SU-DHL-6 (cell line): ENCODE measurements at regions not wholly inside any gene's neighbourhood (a gene's known extent, or its start where the extent isn't known, plus 50 kb on each side); places are given as distances from the start of the nearest gene placed in this dataset.

Experiments
- H2AFZ ChIP-seq: fragments of 200-600 bp; sonication (generic); 2 replicates; pipeline ENCODE4 v1.6.1; 2014; ENCODE audit warnings: low read depth, mild to moderate bottlenecking, moderate library complexity, mixed read lengths, antibody characterized with exemption, low read length; ENCODE audit not compliant: severe bottlenecking
- H3F3A ChIP-seq: fragments of 200-600 bp; shearing (Covaris generic); 2 replicates; pipeline ENCODE4 v1.6.0; 2016; ENCODE audit warnings: antibody characterized with exemption, mild to moderate bottlenecking; ENCODE audit not compliant: insufficient read depth
- H3K27ac ChIP-seq: fragments of 200-600 bp; sonication (generic); 2 replicates; pipeline ENCODE4 v1.5.1; 2016; ENCODE audit warnings: low read depth, mild to moderate bottlenecking, low read length, moderate library complexity, mixed read lengths
- H3K27me3 ChIP-seq: fragments of 200-600 bp; sonication (generic), shearing (Covaris generic); 2 replicates; pipeline ENCODE4 v1.6.0; 2014; ENCODE audit warnings: mild to moderate bottlenecking, low read length
- H3K36me3 ChIP-seq: fragments of 200-600 bp; sonication (generic); 2 replicates; pipeline ENCODE4 v1.6.1; 2014; ENCODE audit warnings: mild to moderate bottlenecking, low read length, mixed read lengths
- H3K4me2 ChIP-seq: fragments of 300-600, 200-600 bp; shearing (Covaris generic), sonication (generic); 2 replicates; pipeline ENCODE4 v1.6.0; 2014; ENCODE audit warnings: low read length, low read depth, mild to moderate bottlenecking; ENCODE audit not compliant: poor library complexity, severe bottlenecking
- H3K4me3 ChIP-seq: fragments of 200-600 bp; sonication (generic); 2 replicates; pipeline ENCODE4 v1.5.1; 2014; ENCODE audit warnings: antibody characterized with exemption, low read length, mild to moderate bottlenecking, mixed read lengths; ENCODE audit not compliant: insufficient read depth, poor library complexity, severe bottlenecking
- H3K79me2 ChIP-seq: fragments of 200-600 bp; sonication (generic); 2 replicates; pipeline ENCODE4 v1.6.1; 2014; ENCODE audit warnings: mild to moderate bottlenecking, low read length, moderate library complexity; ENCODE audit not compliant: insufficient read depth
- H3K9ac ChIP-seq: fragments of 200-600 bp; sonication (generic); 2 replicates; pipeline ENCODE4 v1.7.0; 2014; ENCODE audit warnings: mild to moderate bottlenecking, low read length
- H3K9me2 ChIP-seq: fragments of 200-600 bp; sonication (generic); replicated peaks from 2 replicates; pipeline ENCODE4 v1.6.1; 2014; ENCODE audit warnings: low read length; ENCODE audit not compliant: insufficient read depth
- H3K9me3 ChIP-seq: fragments of 200-600 bp; sonication (generic); 2 replicates; pipeline ENCODE4 v1.6.1; 2014; ENCODE audit warnings: low read length, mixed read lengths; ENCODE audit not compliant: insufficient read depth
- H4K20me1 ChIP-seq: fragments of 200-600 bp; sonication (generic); 2 replicates; pipeline ENCODE4 v1.6.1; 2014; ENCODE audit warnings: low read depth, mild to moderate bottlenecking, antibody characterized with exemption, low read length, moderate library complexity, mixed read lengths
- EZH2phosphoT487 ChIP-seq: fragments of 200-600 bp; sonication (generic), shearing (Covaris generic); conservative IDR thresholded peaks from 2 replicates; pipeline ENCODE4 v1.6.1; 2018; ENCODE audit warnings: mild to moderate bottlenecking, antibody characterized with exemption, low read length, moderate library complexity, mixed read lengths
- TF ChIP-seq, protein P1 (sequence below): fragments of 200-600 bp; sonication (generic); IDR thresholded peaks from one replicate; pipeline ENCODE4 v1.5.1; 2017; ENCODE audit warnings: antibody characterized with exemption, mild to moderate bottlenecking, low read length, moderate library complexity; ENCODE audit not compliant: insufficient read depth, poor library complexity, severe bottlenecking

DNA sequence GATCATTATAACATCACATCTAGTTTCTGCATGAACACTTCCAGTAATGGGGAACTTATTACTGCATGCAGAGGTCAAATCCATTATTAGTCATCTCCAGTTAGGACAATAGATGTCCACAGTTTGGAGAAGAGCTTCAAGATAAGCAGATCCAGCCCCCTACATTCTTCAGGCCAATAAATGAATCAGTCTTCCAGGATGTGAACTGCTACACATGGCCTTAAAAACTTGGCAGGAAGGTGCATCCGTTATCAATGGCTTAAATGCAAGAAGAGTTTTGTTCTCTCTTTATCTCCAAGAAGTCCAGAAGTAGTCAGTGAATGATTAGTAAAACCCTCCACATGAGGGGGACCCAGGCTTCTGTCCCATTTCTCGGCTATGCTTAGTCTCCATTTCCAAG is 70.8 kb downstream of the DMRTA2 start:
- Histone ChIP-seq H3K79me2 (no peaks in the 10 kb centered on the region), H3K4me2 (no peak overlapping the region), H3K27me3 (no peaks in the 10 kb centered on the region), H3K4me3 (no peak overlapping the region), H3K36me3 (no peaks in the 10 kb centered on the region), H3K9ac (no peak overlapping the region), H3K9me3 (no peaks in the 10 kb centered on the region), H3K9me2 (no peaks in the 10 kb centered on the region), H3K27ac (no peak overlapping the region), H4K20me1 (no peaks in the 10 kb centered on the region), H3F3A (no peaks in the 10 kb centered on the region), H2AFZ (no peak overlapping the region)
- TF ChIP-seq, protein P1, sequence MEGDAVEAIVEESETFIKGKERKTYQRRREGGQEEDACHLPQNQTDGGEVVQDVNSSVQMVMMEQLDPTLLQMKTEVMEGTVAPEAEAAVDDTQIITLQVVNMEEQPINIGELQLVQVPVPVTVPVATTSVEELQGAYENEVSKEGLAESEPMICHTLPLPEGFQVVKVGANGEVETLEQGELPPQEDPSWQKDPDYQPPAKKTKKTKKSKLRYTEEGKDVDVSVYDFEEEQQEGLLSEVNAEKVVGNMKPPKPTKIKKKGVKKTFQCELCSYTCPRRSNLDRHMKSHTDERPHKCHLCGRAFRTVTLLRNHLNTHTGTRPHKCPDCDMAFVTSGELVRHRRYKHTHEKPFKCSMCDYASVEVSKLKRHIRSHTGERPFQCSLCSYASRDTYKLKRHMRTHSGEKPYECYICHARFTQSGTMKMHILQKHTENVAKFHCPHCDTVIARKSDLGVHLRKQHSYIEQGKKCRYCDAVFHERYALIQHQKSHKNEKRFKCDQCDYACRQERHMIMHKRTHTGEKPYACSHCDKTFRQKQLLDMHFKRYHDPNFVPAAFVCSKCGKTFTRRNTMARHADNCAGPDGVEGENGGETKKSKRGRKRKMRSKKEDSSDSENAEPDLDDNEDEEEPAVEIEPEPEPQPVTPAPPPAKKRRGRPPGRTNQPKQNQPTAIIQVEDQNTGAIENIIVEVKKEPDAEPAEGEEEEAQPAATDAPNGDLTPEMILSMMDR: no peak
- no peak for TF ChIP-seq EZH2phosphoT487

DNA sequence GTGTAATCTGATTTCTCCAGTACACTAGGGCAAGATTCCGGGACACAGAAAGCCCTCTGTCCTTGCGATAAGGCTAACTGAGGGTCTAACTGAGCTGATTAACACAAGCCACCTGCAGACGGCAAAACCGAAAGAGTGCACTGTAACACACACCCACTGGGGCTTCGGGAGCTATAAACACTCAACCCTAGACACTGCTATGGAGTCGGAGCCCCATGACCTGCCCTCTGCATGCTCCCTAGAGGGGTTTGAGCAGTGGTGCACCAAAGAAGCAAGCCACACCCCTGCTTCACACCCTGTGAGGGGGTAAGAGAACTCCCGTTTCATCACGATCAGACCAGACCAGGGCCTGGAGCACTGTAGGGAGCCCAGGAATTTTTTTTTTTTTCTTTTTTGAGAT is 72.4 kb downstream of the DMRTA2 start:
- no peaks in the 10 kb centered on the region for H3F3A ChIP-seq
- H3K4me3 ChIP-seq: no peak overlapping the region
- no peaks in the 10 kb centered on the region for H3K9me2 ChIP-seq
- no peaks in the 10 kb centered on the region for H4K20me1 ChIP-seq
- TF ChIP-seq, protein P1: no peak
- TF ChIP-seq EZH2phosphoT487: no peak
- H3K4me2 ChIP-seq: no peak overlapping the region
- H3K27ac ChIP-seq: no peak overlapping the region
- H3K27me3 ChIP-seq: no peaks in the 10 kb centered on the region
- no peak overlapping the region for H2AFZ ChIP-seq
- no peaks in the 10 kb centered on the region for H3K9me3 ChIP-seq
- H3K9ac ChIP-seq: no peak overlapping the region
- no peaks in the 10 kb centered on the region for H3K79me2 ChIP-seq
- H3K36me3 ChIP-seq: no peaks in the 10 kb centered on the region

DNA sequence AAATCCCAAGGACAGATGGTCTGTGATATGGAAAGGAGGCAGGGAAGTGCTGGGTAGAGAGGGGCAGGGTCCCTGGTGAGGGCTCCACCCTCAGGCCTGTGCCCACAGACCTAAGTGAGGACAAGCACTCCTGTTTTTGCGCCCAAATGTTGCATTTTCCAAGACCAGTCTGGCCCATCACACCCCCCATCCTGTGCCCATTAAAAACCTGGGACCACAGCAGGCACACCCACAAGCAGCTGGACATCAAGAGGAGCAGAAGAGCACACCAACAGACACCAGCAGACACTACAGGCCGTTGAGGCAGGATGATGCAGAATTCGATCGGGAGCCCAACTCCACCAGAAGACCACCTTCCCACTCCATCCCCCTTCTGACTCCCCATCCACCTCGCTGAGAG is 72.8 kb downstream of the DMRTA2 start:
- H3K4me3 ChIP-seq: no peak overlapping the region
- H3K27ac ChIP-seq: no peak overlapping the region
- H3K4me2 ChIP-seq: no peak overlapping the region
- no peak overlapping the region for H2AFZ ChIP-seq
- TF ChIP-seq, protein P1: no peak
- no peaks in the 10 kb centered on the region for H3K36me3 ChIP-seq
- H3K9me3 ChIP-seq: no peaks in the 10 kb centered on the region
- H3K9ac ChIP-seq: no peak overlapping the region
- H4K20me1 ChIP-seq: no peaks in the 10 kb centered on the region
- no peaks in the 10 kb centered on the region for H3K9me2 ChIP-seq
- H3K27me3 ChIP-seq: no peaks in the 10 kb centered on the region
- H3K79me2 ChIP-seq: no peaks in the 10 kb centered on the region
- H3F3A ChIP-seq: no peaks in the 10 kb centered on the region

DNA sequence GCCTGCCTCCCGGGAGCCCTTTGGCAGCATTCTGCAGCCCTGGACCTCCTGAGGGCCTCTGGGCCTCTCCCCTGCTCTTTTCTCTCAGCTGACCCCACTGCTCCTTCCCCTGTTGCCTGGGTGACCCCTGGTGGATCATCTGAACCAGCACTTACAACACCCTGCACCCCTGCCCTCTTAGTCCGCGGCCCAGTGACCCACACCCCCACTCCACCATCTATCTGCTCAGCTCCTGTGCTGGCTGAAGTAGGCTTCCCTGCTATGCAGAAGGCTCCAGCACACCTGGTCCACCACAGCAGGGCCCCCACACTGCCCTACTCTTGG is 74.0 kb downstream of the DMRTA2 start:
- H3K4me3 ChIP-seq: no peak overlapping the region
- no peaks in the 10 kb centered on the region for H3K9me3 ChIP-seq
- no peaks in the 10 kb centered on the region for H4K20me1 ChIP-seq
- H3K36me3 ChIP-seq: no peaks in the 10 kb centered on the region
- no peaks in the 10 kb centered on the region for H3F3A ChIP-seq
- H3K4me2 ChIP-seq: no peak overlapping the region
- no peak overlapping the region for H3K27ac ChIP-seq
- H3K27me3 ChIP-seq: no peaks in the 10 kb centered on the region
- no peaks in the 10 kb centered on the region for H3K9me2 ChIP-seq
- no peak overlapping the region for H2AFZ ChIP-seq
- no peaks in the 10 kb centered on the region for H3K79me2 ChIP-seq
- TF ChIP-seq, protein P1: no peak
- no peak for TF ChIP-seq EZH2phosphoT487
- no peak overlapping the region for H3K9ac ChIP-seq
